CD14-positive monocyte (primary cell): ENCODE measurements at regions not wholly inside any gene's neighbourhood (a gene's known extent, or its start where the extent isn't known, plus 50 kb on each side); places are given as distances from the start of the nearest gene placed in this dataset.
"Not testable (repeated sequence)": the region's sequence is repeated elsewhere in the genome, so short reads cannot be mapped to it uniquely, and the experiment has no call there.

Experiments used
- DNase-seq, 3 donors: peaks; one replicate each; pipeline ENCODE4 v3.0.0-alpha.2; 2011 to 2022
- H2AFZ ChIP-seq: 2 replicates; pipeline ENCODE4 v1.6.0; 2012; ENCODE audit warnings: mild to moderate bottlenecking, low read depth, low read length, inconsistent platforms; ENCODE audit not compliant: insufficient read depth, poor library complexity, severe bottlenecking
- H3K27ac ChIP-seq, 2 donors: 1 replicate in 1 of 2; 2 replicates in 1 of 2; pipeline ENCODE4 v1.5.1; 2012 to 2013; ENCODE audit warnings: low read length in 2 of 2, control low read depth in 1 of 2, inconsistent platforms in 1 of 2, low read depth in 1 of 2, mild to moderate bottlenecking in 1 of 2
- H3K27me3 ChIP-seq, 2 donors: one replicate each; pipeline versions ENCODE4 v1.6.0 to v1.6.1; 2011 to 2013; ENCODE audit warnings: low read length in 2 of 2; ENCODE audit not compliant: control insufficient read depth in 2 of 2, insufficient read depth in 2 of 2
- H3K36me3 ChIP-seq, 2 donors: replicated peaks in 1 of 2; 1 replicate in 1 of 2; 2 replicates in 1 of 2; pipeline versions ENCODE4 v1.5.1 to v1.6.1; 2012 to 2013; ENCODE audit warnings: low read length in 2 of 2, control low read depth in 1 of 2, inconsistent platforms in 1 of 2, mild to moderate bottlenecking in 1 of 2; ENCODE audit not compliant: insufficient read depth in 2 of 2, control insufficient read depth in 1 of 2
- H3K4me1 ChIP-seq, 2 donors: 1 replicate in 1 of 2; 2 replicates in 1 of 2; pipeline versions ENCODE4 v1.5.1 to v1.6.1; 2012 to 2013; ENCODE audit warnings: low read length in 2 of 2, control low read depth in 1 of 2, inconsistent platforms in 1 of 2, mild to moderate bottlenecking in 1 of 2, moderate library complexity in 1 of 2; ENCODE audit not compliant: insufficient read depth in 2 of 2, control insufficient read depth in 1 of 2
- H3K4me2 ChIP-seq: replicated peaks from 2 replicates; pipeline ENCODE3; 2012; ENCODE audit warnings: low read length, moderate library complexity, mild to moderate bottlenecking; ENCODE audit not compliant: poor library complexity, severe bottlenecking; ENCODE audit errors: extremely low read depth
- H3K4me3 ChIP-seq, 3 experiments: fragments of 200-600 bp in 1 of 3; sonication (generic) in 1 of 3; replicated peaks in 1 of 3; 1 replicate in 2 of 3; 2 replicates in 1 of 3; pipeline ENCODE4 v1.5.1; 2011 to 2013; ENCODE audit warnings: low read length in 3 of 3, mild to moderate bottlenecking in 3 of 3, control low read depth in 2 of 3, low read depth in 2 of 3, inconsistent platforms in 1 of 3, moderate library complexity in 1 of 3
- H3K79me2 ChIP-seq: 2 replicates; pipeline ENCODE4 v1.6.0; 2012; ENCODE audit warnings: mild to moderate bottlenecking, control low read depth, inconsistent platforms, low read length, moderate library complexity; ENCODE audit not compliant: insufficient read depth
- H3K9ac ChIP-seq: 2 replicates; pipeline ENCODE4 v1.6.0; 2017; ENCODE audit warnings: low read length, mild to moderate bottlenecking; ENCODE audit not compliant: insufficient read depth, poor library complexity, severe bottlenecking
- H3K9me3 ChIP-seq, 2 donors: replicated peaks in 1 of 2; 1 replicate in 1 of 2; 2 replicates in 1 of 2; pipeline versions ENCODE4 v1.5.1 to v1.6.1; 2012 to 2013; ENCODE audit warnings: low read length in 2 of 2, control low read depth in 1 of 2; ENCODE audit not compliant: control insufficient read depth in 1 of 2, insufficient read depth in 1 of 2
- H4K20me1 ChIP-seq: 2 replicates; pipeline ENCODE4 v1.6.0; 2012; ENCODE audit warnings: mild to moderate bottlenecking, low read length, control low read depth, moderate library complexity; ENCODE audit not compliant: insufficient read depth
- H3K27ac Mint-ChIP-seq, 7 donors: one replicate each; pipeline ENCODE4 v1.8.0; 2020; ENCODE audit warnings: mild to moderate bottlenecking in 7 of 7, mixed read lengths in 7 of 7, moderate library complexity in 6 of 7, inconsistent platforms in 2 of 7
- H3K27me3 Mint-ChIP-seq, 3 donors: one replicate each; pipeline ENCODE4 v1.8.0; 2021 to 2022; ENCODE audit warnings: low read depth in 3 of 3, mild to moderate bottlenecking in 3 of 3, mixed read lengths in 3 of 3, moderate library complexity in 3 of 3, inconsistent platforms in 1 of 3
- H3K36me3 Mint-ChIP-seq, 2 donors: one replicate each; pipeline ENCODE4 v1.8.0; 2020; ENCODE audit warnings: mixed read lengths in 2 of 2, inconsistent platforms in 1 of 2, mild to moderate bottlenecking in 1 of 2
- H3K4me1 Mint-ChIP-seq: one replicate; pipeline ENCODE4 v1.8.0; 2020; ENCODE audit warnings: mild to moderate bottlenecking, mixed read lengths
- H3K4me3 Mint-ChIP-seq, 2 donors: one replicate each; pipeline ENCODE4 v1.8.0; 2020; ENCODE audit warnings: mild to moderate bottlenecking in 2 of 2, mixed read lengths in 2 of 2, moderate library complexity in 1 of 2
- H3K9me3 Mint-ChIP-seq, 7 donors: one replicate each; pipeline ENCODE4 v1.8.0; 2020 to 2022; ENCODE audit warnings: mixed read lengths in 7 of 7, mild to moderate bottlenecking in 6 of 7, moderate library complexity in 6 of 7, inconsistent platforms in 2 of 7
- CTCF ChIP-seq: fragments of 200-600 bp; IDR thresholded peaks from one replicate; pipeline ENCODE4 v1.8.0; 2022; ENCODE audit warnings: antibody characterized with exemption, mild to moderate bottlenecking
- WGBS: methylation state at CpG from one replicate; pipeline ENCODE4 v1.1.5; 2013; ENCODE audit warnings: missing lambda C conversion rate; ENCODE audit not compliant: insufficient coverage; 5-methylcytosine and 5-hydroxymethylcytosine counted together
- intact Hi-C, 2 donors: fragments of 100-400 bp; cut with micrococcal nuclease; formaldehyde crosslinking; loops; one replicate each; pipeline versions ENCODE4 v1.15.0 to v1.15.1; 2023

GRCh38 chr10:65791979-65792378 is 1133.9 kb upstream of the LRRTM3 start:
- Mint-ChIP-seq H3K9me3 (peaks cover 4 to 16% (median 7%) of the 10 kb centered on the region in 7 donors), H3K27ac (no peak overlapping the region), H3K4me1 (no peaks in the 10 kb centered on the region), H3K36me3 (no peaks in the 10 kb centered on the region), H3K27me3 (no peaks in the 10 kb centered on the region), H3K4me3 (no peak overlapping the region)
- no peak for TF ChIP-seq CTCF
- no peak for DNase-seq
- intact Hi-C loops = no loop called here
- Histone ChIP-seq H3K27me3 (no peaks in the 10 kb centered on the region), H3K4me1 (no peaks in the 10 kb centered on the region), H3K4me2 (no peak overlapping the region), H3K4me3 (no peak overlapping the region), H3K79me2 (no peaks in the 10 kb centered on the region), H3K9ac (no peak overlapping the region), H3K27ac (no peak overlapping the region), H3K9me3 (peaks cover 0 to 8% of the 10 kb centered on the region in 2 donors), H4K20me1 (no peaks in the 10 kb centered on the region), H3K36me3 (no peaks in the 10 kb centered on the region), H2AFZ (no peak overlapping the region)
- WGBS = no CpG with 5 or more reads among the region's 1 CpG

DNA sequence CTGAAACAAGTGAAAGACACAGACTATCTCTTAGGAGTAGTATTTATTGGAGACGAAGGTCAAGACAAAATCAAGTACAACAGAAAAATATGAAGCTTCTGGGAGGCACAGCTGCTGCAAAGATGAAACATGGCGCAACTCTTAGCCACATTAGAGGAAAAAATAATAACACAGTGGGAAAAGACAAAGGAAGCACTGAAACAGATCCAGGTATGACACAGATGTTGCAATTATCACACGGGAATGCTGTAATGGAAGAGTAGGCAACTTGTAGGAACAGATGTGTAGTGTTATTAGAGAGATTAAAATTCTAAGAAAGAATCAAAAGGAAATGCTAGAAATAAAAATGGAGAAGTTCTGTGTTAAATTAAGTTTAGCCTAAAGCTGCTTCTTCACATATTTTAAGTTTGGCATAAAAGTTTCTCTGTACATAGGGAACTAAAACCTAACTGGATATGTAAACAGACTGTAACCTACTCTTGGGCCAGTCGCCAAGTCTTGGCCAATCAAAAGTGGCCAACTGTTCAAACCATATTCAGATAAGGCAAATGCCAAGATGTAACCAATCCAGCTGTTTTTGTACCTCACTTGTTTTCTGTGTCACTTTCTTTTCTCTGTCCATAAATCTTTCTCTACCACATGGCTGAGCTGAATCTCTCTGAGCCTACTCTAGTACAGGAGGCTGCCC is 1132.0 kb upstream of the LRRTM3 start:
- Histone ChIP-seq H3K4me1 (no peaks in the 10 kb centered on the region), H3K36me3 (no peaks in the 10 kb centered on the region), H2AFZ (no peak overlapping the region), H4K20me1 (no peaks in the 10 kb centered on the region), H3K4me3 (no peak overlapping the region), H3K79me2 (no peaks in the 10 kb centered on the region), H3K9me3 (peaks cover 0 to 8% of the 10 kb centered on the region in 2 donors), H3K27me3 (no peaks in the 10 kb centered on the region), H3K4me2 (no peak overlapping the region), H3K27ac (no peak overlapping the region), H3K9ac (no peak overlapping the region)
- TF ChIP-seq CTCF = no peak
- Mint-ChIP-seq H3K4me1 (no peaks in the 10 kb centered on the region), H3K4me3 (no peak overlapping the region), H3K27me3 (no peaks in the 10 kb centered on the region), H3K27ac (no peak overlapping the region), H3K36me3 (no peaks in the 10 kb centered on the region), H3K9me3 (peaks cover 4 to 19% (median 7%) of the 10 kb centered on the region in 7 donors)
- intact Hi-C loops = no loop called here
- DNase-seq = no peak
- 38% methylated on average over 1 of the region's 4 CpGs for WGBS

GRCh38 chr10:65794861-65795260 is 1131.0 kb upstream of the LRRTM3 start:
- 98% methylated on average over 19 of the region's 19 CpGs for WGBS
- H3K27ac Mint-ChIP-seq, H3K4me3 Mint-ChIP-seq, H2AFZ ChIP-seq, H3K27me3 Mint-ChIP-seq, H3K4me3 ChIP-seq, H3K27ac ChIP-seq, H3K4me1 ChIP-seq, H3K4me2 ChIP-seq, DNase-seq, H3K79me2 ChIP-seq, H3K36me3 ChIP-seq, H3K36me3 Mint-ChIP-seq, intact Hi-C loops, H3K4me1 Mint-ChIP-seq, H3K9ac ChIP-seq, H3K27me3 ChIP-seq, H4K20me1 ChIP-seq, H3K9me3 ChIP-seq: not testable (repeated sequence)
- H3K9me3 Mint-ChIP-seq = peaks cover 4 to 19% (median 7%) of the 10 kb centered on the region in 7 donors
